T-helper 22 cell (primary cell): ENCODE measurements at regions not wholly inside any gene's neighbourhood (a gene's known extent, or its start where the extent isn't known, plus 50 kb on each side); places are given as distances from the start of the nearest gene placed in this dataset.
"Not testable (repeated sequence)": the region's sequence is repeated elsewhere in the genome, so short reads cannot be mapped to it uniquely, and the experiment has no call there.

Experiments used
- DNase-seq: peaks from one replicate; pipeline ENCODE4 v3.0.0-alpha.2; 2020; ENCODE audit warnings: low read depth

DNA sequence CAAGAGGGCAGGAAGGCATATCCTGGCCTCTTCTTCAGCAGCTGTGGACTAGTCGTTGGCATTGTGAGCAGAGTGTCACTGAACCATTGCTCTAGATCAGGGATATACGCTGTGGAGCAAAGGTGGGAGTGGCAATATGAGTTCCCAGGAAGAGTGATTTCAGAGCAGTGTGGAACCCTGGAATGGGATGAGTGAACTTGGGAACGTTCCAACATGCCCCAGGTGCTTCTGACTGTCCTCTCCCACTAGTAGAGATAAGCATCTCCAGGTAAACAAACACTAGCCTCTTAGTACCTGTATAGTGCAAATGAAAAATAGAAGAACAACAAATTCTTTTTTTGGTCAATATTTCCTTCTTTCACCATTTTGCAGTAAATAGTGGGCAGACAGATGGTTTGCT, 123.6 kb upstream of the VEPH1 start:
- no peak for DNase-seq

DNA sequence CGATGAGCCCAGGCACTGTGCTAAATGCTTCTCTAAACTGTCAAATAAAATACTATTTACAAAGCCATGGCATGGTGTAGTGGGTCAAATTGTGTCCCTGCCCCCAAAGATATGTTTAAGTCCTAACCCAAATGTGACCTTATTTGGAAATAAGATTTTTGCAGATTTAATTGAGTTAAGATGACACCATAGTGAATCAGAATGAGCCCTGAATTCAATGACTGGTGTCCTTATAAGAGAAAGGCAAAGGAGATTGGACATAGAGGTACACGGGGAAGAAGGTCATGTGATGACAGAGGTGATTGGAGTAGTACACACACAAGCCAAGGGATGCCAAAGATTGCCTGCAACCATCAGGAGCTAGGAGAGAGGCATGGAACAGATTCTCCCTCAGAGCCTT, 121.6 kb upstream of the VEPH1 start:
- no peak for DNase-seq

DNA sequence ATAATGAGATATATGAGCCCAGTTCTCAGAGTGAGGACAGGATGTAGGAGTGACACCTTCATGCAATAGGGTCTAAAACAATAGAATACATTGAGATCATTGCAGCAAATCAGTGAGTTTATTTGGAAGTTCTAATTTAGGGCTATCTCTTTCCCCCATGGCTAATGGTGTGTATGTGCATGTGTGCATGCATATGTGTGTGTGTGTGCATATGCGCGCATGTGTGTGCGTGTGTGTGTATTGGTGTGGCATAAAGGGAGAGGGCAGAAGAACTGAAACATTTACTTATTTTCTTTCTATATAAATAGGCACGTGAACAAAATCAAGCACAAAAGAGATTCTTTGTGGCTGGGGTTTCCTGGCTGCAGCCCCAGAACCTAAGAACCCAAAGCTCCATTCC, 115.7 kb upstream of the VEPH1 start:
- DNase-seq: no peak

DNA sequence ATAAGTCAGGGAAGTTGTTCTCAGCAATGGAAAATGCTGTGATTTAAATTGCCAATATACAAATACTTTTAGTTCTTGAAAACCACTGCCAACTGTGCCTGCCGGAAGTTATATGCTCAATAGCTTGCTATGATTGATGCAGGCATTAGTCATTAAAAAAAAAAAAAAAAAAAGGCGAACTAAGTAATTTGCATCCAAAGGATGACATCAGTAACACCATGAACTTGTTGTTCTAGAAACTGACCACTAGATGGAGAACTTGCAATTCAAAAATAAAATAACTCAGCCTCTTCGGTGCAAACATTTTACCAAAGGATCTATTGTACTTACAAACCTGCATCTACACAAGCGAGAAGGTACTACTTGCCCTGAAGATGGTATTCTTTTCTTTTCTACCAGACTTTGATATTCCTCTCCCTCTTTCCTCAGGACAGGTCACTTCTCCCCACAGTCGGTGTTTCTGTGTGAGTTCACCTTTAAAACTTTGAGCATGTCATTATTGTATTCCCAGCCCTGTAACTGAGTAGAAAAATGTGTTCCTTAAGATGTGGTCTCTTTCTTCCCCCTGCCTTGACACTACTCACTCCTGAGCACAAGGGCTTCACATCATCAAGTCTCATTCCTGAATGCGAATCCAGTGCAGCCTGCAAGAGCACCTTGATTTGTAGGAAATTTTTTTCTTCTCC, 115.0 kb upstream of the VEPH1 start:
- no peak for DNase-seq

DNA sequence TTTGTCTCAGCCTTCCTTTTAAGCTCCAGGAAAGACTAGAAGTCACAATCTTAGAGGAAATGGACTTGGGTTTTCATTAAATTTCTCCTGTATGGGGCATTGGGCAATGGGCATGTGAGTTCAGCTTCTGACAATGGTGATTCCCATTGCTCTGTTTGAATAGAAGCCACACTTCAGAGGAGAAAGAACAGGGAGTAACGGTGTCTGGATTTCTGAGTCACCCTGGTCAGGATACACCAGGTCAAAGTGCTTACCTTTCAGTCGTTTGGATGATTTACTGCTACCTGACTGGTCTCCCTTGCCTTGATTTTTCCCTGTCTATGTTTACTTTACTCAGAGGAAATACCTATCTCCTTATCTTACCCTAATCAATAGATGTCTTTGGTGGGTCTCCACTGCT, 111.7 kb upstream of the VEPH1 start:
- no peak for DNase-seq

DNA sequence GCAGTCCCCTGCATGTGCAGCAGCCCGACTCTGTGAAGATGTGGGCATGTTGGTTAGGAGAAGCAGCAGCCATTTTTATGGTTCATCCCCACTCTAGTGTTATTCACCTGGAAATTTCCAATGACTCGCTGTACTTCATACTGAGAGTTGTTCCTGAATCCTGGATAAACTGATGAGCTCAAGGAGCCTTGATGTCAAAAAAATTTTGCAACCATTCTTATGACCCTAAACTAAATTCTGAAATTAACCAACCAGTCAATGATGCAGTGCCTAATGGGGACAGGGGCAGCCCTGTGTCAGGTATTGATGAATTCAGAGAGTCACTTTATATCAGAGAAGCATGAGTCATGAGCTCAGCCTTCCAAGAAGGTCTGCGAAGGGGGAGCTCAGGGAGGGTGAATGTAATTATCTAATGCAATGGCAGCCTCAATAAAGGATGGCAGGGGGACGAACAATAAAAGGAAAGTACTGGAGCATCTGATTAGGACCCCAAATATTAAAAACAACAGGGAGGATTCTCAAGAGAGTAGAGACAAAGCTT, 108.4 kb upstream of the VEPH1 start:
- DNase-seq: no peak

DNA sequence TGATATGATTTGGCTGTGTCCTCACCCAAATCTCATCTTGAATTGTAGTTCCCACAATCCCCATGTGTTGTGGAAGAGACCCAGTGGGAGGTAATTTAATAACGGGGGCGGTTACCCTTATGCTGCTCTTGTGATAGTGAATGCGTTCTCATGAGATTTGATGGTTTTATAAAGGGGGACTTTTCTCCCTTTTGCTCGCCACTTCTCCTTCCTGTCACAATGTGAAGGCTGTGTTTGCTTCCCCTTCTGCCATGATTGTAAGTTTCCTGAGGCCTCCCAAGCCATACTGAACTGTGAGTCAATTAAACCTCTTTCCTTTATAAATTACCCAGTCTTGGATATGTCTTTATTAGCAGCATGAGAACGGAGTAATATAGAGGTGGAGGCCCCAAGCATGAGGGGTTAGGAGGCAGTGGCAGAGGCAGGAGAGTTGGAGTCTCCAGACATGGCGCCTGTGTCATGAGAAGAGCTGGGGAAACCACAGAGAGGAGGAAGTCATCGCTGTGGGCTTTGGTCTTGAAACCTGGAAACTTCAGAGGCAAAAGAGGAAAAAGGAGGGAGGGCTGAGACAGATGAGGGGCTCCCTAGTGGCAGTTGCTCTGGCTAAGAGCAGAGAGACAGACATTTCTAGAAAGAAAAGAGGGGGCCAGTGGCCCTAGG, 107.8 kb upstream of the VEPH1 start:
- DNase-seq: no peak

DNA sequence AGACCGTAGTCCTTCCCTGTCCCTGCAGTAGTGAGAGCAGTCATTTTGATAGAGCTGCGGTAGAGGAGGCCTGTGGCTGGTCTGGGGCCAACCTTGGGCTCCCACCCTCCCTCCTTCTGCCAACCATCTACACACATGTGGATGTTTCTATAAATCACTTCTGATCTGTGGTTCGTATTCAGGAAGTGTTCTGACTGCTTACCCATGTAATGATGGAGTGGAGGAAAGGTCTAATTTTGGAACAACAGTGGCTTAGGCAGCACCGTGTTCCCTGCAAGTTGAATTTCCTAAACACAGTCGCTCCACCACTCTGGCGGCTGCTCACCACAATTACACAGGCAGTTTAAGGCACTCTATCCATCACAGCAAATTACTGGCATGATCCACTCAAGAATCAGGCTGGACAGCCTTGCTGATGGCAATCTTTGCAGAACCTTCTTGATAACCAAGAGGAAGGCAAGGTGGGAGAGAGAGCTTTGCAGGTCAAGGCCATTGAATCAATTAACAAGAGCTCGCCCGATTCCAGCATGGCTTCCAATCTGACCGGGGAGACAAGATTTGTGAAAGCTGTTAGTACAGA, 104.7 kb upstream of the VEPH1 start:
- no peak for DNase-seq

DNA sequence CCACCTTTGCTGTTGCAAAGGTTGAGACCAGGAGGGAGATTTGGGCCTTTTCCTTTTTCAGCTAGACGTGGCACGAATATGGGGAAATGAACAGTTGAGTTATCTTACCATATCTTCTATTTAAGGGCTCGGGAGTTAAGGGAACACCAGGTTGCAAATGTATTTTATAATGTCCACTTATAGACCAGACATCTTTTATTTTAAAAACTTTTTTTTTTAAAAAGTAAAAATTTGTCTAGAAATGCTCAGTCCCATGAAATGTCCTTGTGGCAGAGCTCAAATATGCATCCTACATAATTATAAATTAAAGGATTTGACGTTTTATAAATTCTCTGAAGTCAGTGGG, 103.6 kb upstream of the VEPH1 start:
- no peak for DNase-seq

DNA sequence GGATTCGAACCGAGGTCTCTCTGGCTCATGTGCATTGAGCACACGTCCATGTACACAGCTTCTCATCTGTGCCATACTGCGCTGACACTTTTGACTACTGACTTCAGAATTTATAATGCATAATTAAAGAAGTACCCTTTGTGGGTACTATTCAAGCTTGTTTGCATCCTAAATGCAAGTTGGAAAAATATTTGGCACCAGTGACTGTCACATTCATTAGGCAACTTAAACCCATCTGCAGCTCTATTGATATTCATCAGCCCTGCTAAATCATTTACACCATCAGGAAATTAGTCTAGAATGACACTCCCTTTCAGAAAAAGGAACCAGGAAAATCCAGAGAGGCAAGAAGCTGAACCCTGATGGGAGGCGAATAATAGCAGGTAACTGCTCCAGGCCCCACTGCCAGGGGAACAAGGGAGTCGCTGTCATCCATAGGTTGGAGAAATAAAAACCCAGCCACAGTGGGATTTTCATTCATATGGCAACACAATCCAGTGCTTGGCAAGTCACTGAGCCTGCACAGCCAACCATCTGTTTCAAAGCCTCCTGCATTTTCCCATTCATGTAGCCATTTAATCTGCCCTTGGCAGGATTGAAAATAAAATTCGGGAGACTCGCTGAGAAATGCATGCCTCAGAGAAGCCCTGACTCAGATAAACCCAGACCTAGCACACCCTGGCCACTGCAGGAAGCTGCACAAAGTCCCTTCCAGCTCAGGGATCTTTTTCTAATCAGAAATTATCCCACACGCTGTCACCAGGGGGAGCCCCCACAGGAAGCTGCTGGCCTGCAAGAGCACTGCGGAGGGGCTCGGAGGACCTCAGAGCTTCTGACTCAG, 103.0 kb upstream of the VEPH1 start:
- DNase-seq: peak; percentile 6

DNA sequence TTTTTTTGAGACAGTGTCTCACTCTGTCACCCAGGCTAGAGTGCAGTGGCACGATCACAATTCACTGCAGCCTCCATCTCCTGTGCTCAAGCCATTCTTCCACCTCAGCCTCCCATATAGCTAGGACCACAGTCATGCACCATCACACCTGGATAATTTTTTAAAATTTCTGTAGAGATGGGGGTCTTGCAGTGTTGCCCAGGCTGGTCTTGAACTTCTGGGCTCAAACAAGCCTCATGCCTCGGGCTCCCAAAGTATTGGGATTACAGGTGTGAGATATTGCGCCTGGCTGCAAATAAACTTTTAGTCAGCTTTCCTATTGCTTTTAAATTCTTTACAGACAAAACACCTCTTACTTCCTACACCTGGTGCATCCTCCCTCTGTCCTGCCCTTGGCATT, 102.1 kb upstream of the VEPH1 start:
- DNase-seq: no peak

DNA sequence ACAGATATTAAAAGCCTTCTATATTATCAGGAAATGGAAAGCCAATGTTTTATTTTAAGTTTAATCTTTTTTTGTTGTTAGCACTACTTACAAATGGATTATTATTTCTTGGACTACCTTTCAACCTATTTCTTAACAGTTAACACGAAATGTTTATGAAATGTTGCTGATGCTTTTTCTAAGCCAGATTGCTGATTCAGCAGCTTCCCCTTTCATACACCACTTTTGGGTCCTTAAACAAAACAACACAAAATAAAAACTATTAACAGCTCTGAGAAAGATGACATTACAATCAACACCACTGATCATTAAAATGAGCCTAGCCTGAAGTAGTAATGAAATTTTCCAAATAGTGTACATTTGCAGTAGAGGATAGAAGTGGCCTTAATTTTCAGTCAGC, 99.2 kb upstream of the VEPH1 start:
- no peak for DNase-seq

DNA sequence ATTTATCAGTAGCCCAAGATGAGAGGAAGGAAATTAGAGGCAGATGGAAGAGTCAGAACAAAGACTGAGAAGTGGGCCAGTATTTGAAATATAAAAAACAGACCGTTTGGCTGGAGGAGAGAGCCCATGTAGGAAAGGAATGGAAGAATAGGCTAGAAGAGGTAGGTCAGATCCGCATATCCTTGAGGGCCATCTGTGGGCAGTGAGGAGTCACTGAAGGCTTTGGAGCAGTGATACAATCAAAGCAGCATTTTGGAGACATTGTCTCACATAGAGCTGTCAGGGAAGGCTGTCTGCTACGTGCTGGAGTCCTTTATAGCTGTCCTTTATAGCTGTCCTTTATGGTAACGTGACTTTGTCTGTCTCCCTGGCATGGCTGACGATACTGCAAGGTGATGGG, 92.0 kb upstream of the VEPH1 start:
- DNase-seq: no peak

DNA sequence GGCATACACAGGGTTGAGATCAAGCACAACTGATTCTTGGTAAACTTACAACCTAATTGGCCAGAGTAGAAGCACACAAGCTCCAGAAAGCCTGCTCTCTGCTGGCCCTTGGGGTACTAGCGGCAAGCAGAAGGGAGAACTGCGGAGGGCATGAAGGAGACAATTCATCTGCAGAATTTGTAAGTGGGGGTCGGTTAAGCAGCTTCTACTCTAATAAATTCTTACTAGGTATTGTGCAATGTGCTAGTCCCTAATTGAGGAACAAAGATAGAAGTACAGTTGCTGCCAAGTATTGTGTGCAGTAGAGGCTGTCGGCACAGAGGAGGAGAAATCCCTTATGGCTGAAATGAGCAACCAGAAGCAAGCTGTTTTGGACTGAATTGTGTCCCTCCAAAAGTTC, 91.2 kb upstream of the VEPH1 start:
- no peak for DNase-seq

DNA sequence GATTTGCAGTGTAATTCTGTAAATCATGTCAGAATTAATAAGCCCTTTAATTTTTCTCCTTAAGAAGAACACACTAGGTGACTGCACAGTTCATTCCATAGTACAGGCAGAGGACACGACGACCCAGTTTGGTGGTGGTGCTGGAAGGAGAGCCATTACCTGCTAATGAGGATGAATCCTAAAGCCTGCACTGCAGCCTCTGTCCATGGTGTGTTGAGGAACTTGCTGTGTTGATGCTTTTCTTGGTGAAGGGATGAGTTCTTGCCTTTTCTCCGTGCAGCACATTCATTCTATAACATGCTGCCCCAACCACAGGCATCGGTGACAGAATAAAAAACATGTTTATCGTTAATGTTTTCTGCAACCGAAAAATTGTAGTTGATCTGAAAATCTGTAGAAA, 89.6 kb upstream of the VEPH1 start:
- DNase-seq: no peak

DNA sequence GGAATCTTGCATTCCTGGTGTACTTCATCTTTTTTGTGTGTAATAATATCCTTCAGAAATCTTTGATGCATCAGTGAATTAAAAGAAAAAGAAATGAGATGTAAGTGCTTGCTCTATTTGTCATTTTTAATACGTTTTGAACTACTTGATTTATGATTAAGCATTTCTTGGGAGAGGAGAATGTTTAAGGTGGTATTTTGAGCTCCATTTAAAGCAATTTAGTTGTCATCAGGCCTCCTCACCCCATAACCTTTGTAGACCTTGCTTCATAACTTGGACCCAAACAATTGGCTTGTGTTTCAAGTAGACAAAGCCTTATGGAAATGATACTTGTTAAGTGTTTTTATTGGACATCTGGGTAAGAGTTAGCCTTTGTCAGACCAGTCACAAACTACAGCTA, 87.1 kb upstream of the VEPH1 start:
- no peak for DNase-seq

DNA sequence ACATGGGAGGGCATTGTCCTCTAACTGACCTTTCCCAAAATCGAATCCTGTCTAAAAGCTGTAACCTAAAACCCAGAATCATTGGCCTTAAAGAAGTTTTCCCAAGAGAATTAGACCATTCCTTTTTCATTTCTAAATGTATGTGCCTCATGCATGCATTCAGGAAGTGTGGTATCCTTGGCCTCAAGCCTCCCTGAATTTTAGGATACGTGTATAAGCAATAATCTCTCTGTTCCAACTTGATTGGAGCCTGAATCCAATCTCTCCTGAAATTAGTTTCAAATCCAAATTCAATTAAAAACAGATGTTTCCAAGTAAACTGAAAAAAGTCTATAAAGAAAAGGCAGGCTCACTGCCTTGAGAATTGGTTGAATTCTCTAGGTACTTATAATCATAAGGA, 86.0 kb upstream of the VEPH1 start:
- no peak for DNase-seq

DNA sequence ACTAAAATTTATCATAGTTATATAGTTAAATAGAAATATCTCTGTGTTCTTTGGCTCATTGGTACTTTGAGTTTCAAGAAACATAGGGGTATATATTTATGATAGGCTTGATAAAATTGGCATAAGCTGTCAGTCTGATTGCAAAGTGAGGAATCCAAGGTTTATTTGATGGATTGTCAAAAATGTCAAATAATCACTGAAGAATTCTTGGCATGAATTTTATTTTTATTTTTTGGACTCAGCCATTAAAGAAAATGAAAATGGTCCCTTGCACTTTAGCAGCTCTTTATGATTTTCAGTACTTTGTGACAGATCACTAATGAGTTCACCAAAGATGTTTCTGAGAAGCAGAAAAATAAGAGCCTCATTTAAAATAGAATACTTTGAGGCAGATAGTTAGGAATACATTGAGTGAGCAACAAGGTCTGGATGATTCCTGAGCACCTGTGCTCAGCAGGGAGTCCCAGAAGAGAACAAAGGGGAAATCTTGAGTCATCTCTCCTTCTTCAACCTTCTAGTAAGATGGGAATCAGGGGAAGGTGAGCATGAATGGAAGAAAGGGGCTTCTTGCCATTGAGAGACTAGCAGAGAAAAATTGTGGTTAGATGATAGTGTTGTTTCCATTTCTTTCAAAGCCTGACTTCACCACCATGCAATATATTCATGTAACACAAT, 85.3 kb upstream of the VEPH1 start:
- no peak for DNase-seq

DNA sequence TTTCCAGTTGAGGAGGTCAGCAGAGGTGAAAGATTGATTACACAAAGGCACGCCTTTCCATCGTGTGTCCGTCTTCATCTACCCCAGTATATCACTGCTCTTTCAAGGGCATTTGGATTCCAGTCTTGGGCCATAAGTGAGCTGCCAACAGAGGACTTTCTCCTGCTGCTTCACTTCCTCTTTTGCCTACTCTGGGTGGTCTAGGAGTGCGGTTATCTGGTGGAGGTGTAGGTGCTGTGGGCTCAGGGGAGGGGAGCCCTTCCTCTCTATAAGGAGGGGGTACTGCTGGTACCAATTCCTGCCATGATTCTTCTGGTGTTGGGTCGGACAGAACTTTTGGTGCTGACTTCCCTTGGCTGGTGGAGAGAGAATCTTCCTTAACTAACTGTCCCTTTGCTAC, 83.1 kb upstream of the VEPH1 start:
- no peak for DNase-seq

DNA sequence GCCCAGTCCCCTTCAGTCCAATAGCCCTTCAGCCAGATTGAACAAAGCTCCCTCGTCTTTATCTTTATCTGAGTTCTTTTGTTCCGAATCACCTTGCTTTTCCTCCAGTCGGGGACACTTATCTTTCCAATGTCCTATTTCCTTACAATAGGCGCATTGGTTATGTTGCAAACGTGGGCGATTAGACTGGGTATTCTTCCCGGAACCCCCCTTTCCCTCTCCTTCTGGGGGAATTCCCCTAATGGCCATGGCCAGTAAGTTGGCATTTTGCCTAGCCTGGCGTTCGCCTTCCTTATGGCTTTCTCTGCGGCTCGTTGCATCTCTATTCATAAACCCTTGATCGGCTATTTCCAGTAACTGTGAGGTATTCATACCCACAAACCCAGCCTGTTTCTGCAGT, 82.2 kb upstream of the VEPH1 start:
- no peak for DNase-seq

DNA sequence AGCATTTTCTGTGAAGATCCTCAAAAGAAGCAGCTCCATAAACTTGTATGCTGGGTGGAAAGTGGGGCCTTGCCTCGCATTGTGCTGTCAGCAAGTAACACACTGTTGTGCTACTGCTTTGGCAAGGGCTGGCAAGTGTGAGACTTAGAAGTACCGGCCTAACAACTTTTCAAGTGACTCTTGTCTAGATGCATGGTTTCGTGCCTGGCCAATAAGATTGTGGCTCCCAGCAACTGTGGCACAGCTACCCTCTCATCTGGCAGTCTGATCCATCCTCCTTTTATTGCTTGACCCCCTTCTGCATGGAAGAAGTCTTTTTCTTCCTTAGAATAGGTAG, 79.4 kb upstream of the VEPH1 start:
- no peak for DNase-seq

DNA sequence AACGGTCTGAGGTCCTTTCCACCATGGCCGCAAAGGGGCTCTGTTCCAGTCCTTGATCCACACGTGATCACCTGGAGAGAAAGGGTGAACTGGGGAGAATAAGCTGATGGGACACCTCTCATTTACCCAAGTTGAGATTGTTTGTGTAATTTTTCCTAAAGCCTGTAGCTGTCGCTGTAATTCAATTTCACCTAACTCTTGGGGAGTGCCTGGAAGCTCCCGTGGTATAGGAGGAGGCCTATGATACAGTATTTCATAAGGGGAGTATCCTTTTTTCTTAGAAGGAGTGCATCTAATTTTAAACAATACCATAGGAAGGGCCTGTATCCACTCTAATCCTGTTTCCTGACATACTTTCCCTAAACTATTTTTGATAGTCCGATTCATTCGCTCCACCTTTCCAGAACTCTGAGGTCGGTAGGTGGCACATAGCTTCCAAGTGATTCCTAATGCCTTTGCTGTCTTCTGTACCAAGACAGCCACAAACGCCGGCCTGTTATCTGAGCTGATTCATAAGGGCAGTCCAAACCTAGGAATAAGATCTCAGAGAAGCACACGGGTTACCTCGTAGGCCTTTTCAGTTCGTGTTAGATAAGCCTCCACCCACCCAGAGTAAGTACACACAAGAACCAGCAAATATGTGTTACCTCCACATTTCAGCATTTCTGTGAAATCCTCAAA, 78.9 kb upstream of the VEPH1 start:
- not testable (repeated sequence) for DNase-seq
